OCI-LY7 (cell line): ENCODE measurements at regions not wholly inside any gene's neighbourhood (a gene's known extent, or its start where the extent isn't known, plus 50 kb on each side); places are given as distances from the start of the nearest gene placed in this dataset.

Experiments
- BruUV-seq: library from RNA; stranded (reverse); fragments of 400-500 nt; replicated peaks from 2 replicates; lab custom pipeline; 2021; lab: Mats Ljungman, UMichigan
- CTCF ChIA-PET: fragments of 300-600 bp; sonication (Branson Sonifier 250); formaldehyde crosslinking; loops from one replicate; lab custom pipeline; 2022; ENCODE audit warnings: antibody characterized with exemption; ENCODE audit not compliant: unreplicated experiment; lab: Charles Lee
- POLR2A ChIA-PET: fragments of 300-600 bp; sonication (Branson Sonifier 250); formaldehyde crosslinking; loops from one replicate; lab custom pipeline; 2022; ENCODE audit warnings: antibody characterized with exemption; lab: Charles Lee
- DNase-seq: peaks from one replicate; pipeline ENCODE4 v3.0.0-alpha.2; 2015; ENCODE audit warnings: low spot score
- H2AFZ ChIP-seq: fragments of 200-600 bp; sonication (generic), shearing (Covaris generic); 2 replicates; pipeline ENCODE4 v1.6.1; 2014; ENCODE audit warnings: mild to moderate bottlenecking, antibody characterized with exemption, low read length, moderate library complexity
- H3K27ac ChIP-seq: fragments of 200-600 bp; sonication (generic); 2 replicates; pipeline ENCODE4 v1.5.1; 2014; ENCODE audit warnings: mixed run types, low read depth, mild to moderate bottlenecking, moderate library complexity, low read length, inconsistent platforms; ENCODE audit not compliant: poor library complexity, severe bottlenecking
- H3K36me3 ChIP-seq: fragments of 200-600 bp; sonication (generic); 2 replicates; pipeline ENCODE4 v1.6.1; 2014; ENCODE audit warnings: mild to moderate bottlenecking, antibody characterized with exemption, low read length, moderate library complexity, mixed read lengths; ENCODE audit not compliant: insufficient read depth
- H3K4me1 ChIP-seq: fragments of 200-600 bp; sonication (generic); 2 replicates; pipeline ENCODE4 v1.5.1; 2014; ENCODE audit warnings: mild to moderate bottlenecking, low read length; ENCODE audit not compliant: insufficient read depth, poor library complexity, severe bottlenecking
- H3K4me2 ChIP-seq: fragments of 200-600 bp; sonication (generic); 2 replicates; pipeline ENCODE4 v1.6.1; 2014; ENCODE audit warnings: mild to moderate bottlenecking, low read length
- H3K4me3 ChIP-seq: fragments of 200-600 bp; sonication (generic); 2 replicates; pipeline ENCODE4 v1.5.1; 2014; ENCODE audit warnings: mild to moderate bottlenecking, low read depth, low read length; ENCODE audit not compliant: poor library complexity, severe bottlenecking
- H3K79me2 ChIP-seq: fragments of 200-600 bp; sonication (generic); 2 replicates; pipeline ENCODE4 v1.6.1; 2016; ENCODE audit warnings: low read depth, mild to moderate bottlenecking, low read length, moderate library complexity, mixed read lengths; ENCODE audit not compliant: insufficient read depth
- H3K9me2 ChIP-seq: fragments of 200-600 bp; sonication (generic); 2 replicates; pipeline ENCODE4 v1.6.1; 2016; ENCODE audit warnings: mild to moderate bottlenecking, low read length, mixed read lengths; ENCODE audit not compliant: insufficient read depth
- H3K9me3 ChIP-seq: fragments of 200-600 bp; sonication (generic); 2 replicates; pipeline ENCODE4 v1.6.1; 2014; ENCODE audit warnings: mild to moderate bottlenecking, mixed run types, low read length, mixed read lengths
- H4K20me1 ChIP-seq: fragments of 200-600 bp; sonication (generic); 2 replicates; pipeline ENCODE4 v1.6.1; 2014; ENCODE audit warnings: mild to moderate bottlenecking, antibody characterized with exemption, low read length, moderate library complexity, mixed read lengths; ENCODE audit not compliant: insufficient read depth
- CTCF ChIP-seq: fragments of 200-600 bp; sonication (generic); conservative IDR thresholded peaks from 2 replicates; pipeline ENCODE4 v1.5.1; 2014; ENCODE audit warnings: mild to moderate bottlenecking, antibody characterized with exemption, low read length, moderate library complexity, mixed read lengths
- EZH2phosphoT487 ChIP-seq: fragments of 200-600 bp; sonication (generic); IDR thresholded peaks from 2 replicates; pipeline ENCODE4 v1.6.1; 2018; ENCODE audit warnings: low read depth, borderline replicate concordance, mild to moderate bottlenecking, mixed run types, antibody characterized with exemption, low read length, moderate library complexity, mixed read lengths
- intact Hi-C: fragments of 100-400 bp; cut with micrococcal nuclease; formaldehyde crosslinking; loops from one replicate; pipeline ENCODE4 v1.10.0; 2022; ENCODE audit not compliant: unreplicated experiment

GRCh38 chr11:23573429-23573828 is 713.2 kb upstream of the CCDC179 start:
- no peak for TF ChIP-seq CTCF
- TF ChIP-seq EZH2phosphoT487, result no peak
- no peak overlapping the region for H2AFZ ChIP-seq
- intact Hi-C loops, result no loop called here
- H3K4me2 ChIP-seq, result no peak overlapping the region
- H3K36me3 ChIP-seq, result no peaks in the 10 kb centered on the region
- no peaks in the 10 kb centered on the region for H3K79me2 ChIP-seq
- H4K20me1 ChIP-seq, result no peaks in the 10 kb centered on the region
- no peaks in the 10 kb centered on the region for H3K9me3 ChIP-seq
- no peak overlapping the region for H3K27ac ChIP-seq
- H3K4me3 ChIP-seq, result no peak overlapping the region
- H3K4me1 ChIP-seq, result no peaks in the 10 kb centered on the region
- CTCF ChIA-PET, result no interaction called here
- no peaks in the 10 kb centered on the region for H3K9me2 ChIP-seq
- no TSS peak for BruUV-seq
- POLR2A ChIA-PET, result no interaction called here
- no peak for DNase-seq

GRCh38 chr11:23574149-23574548 is 713.9 kb upstream of the CCDC179 start:
- ChIA-PET POLR2A (interaction anchor here (1.2 kb wide), 1 partner anchor 9 kb away, joined by 8 read pairs; no protein-coding TSS in a partner anchor), CTCF (no interaction called here)
- H3K4me3 ChIP-seq, result no peak overlapping the region
- H3K79me2 ChIP-seq, result no peaks in the 10 kb centered on the region
- H3K4me2 ChIP-seq, result no peak overlapping the region
- BruUV-seq, result no TSS peak
- TF ChIP-seq CTCF (no peak), EZH2phosphoT487 (no peak)
- no peaks in the 10 kb centered on the region for H4K20me1 ChIP-seq
- H3K9me3 ChIP-seq, result no peaks in the 10 kb centered on the region
- no peaks in the 10 kb centered on the region for H3K4me1 ChIP-seq
- H3K27ac ChIP-seq, result no peak overlapping the region
- H3K36me3 ChIP-seq, result no peaks in the 10 kb centered on the region
- intact Hi-C loops, result no loop called here
- no peaks in the 10 kb centered on the region for H3K9me2 ChIP-seq
- H2AFZ ChIP-seq, result no peak overlapping the region
- no peak for DNase-seq

GRCh38 chr11:23577296-23577695 is 717.0 kb upstream of the CCDC179 start:
- no peaks in the 10 kb centered on the region for H3K9me2 ChIP-seq

More at GRCh38 chr11:23577296-23577695, 717.0 kb upstream of the CCDC179 start:
- no peaks in the 10 kb centered on the region for H4K20me1 ChIP-seq
- BruUV-seq, result no TSS peak
- H3K27ac ChIP-seq, result no peak overlapping the region
- no peak for DNase-seq
- TF ChIP-seq CTCF, result no peak
- TF ChIP-seq EZH2phosphoT487, result no peak
- ChIA-PET POLR2A (no interaction called here), CTCF (no interaction called here)
- H3K36me3 ChIP-seq, result no peaks in the 10 kb centered on the region
- H2AFZ ChIP-seq, result no peak overlapping the region
- intact Hi-C loops, result no loop called here
- H3K4me3 ChIP-seq, result no peak overlapping the region
- no peak overlapping the region for H3K4me2 ChIP-seq
- H3K9me3 ChIP-seq, result no peaks in the 10 kb centered on the region
- H3K79me2 ChIP-seq, result no peaks in the 10 kb centered on the region
- no peaks in the 10 kb centered on the region for H3K4me1 ChIP-seq
